ENCODE measurements at regions not wholly inside any gene's neighbourhood (a gene's known extent, or its start where the extent isn't known, plus 50 kb on each side); places are given as distances from the start of the nearest gene placed in this dataset.
"Not testable (repeated sequence)": the region's sequence is repeated elsewhere in the genome, so short reads cannot be mapped to it uniquely, and the experiment has no call there.

GRCh38 chr21:38625000-38625399 lies 126.7 kb upstream of the ERG start:
- no peak for DNase-seq
- TF ChIP-seq GATA1 (IDR thresholded peaks at IDR 0.05; ENCODE audit: low read depth, low read length) (no peak), POLR2A (IDR thresholded peaks at IDR 0.05; ENCODE audit: low read length) (no peak)

GRCh38 chr21:38626306-38626705 lies 128.0 kb upstream of the ERG start:
- TF ChIP-seq POLR2A (IDR thresholded peaks at IDR 0.05; ENCODE audit: low read length) (no peak), GATA1 (IDR thresholded peaks at IDR 0.05; ENCODE audit: low read depth, low read length) (no peak)
- DNase-seq = no peak

- TF ChIP-seq GATA1 (IDR thresholded peaks at IDR 0.05; ENCODE audit: low read depth, low read length) = no peak
- no peak for TF ChIP-seq POLR2A (IDR thresholded peaks at IDR 0.05; ENCODE audit: low read length)
- DNase-seq = no peak
Observed at GRCh38 chr21:38628349-38628748, 130.1 kb upstream of the ERG start.

GRCh38 chr21:38631206-38631605 lies 132.9 kb upstream of the ERG start:
- no peak for TF ChIP-seq GATA1 (IDR thresholded peaks at IDR 0.05; ENCODE audit: low read depth, low read length)
- no peak for TF ChIP-seq POLR2A (IDR thresholded peaks at IDR 0.05; ENCODE audit: low read length)
- DNase-seq = no peak

GRCh38 chr21:38631676-38632075 lies 133.4 kb upstream of the ERG start:
- DNase-seq = no peak
- TF ChIP-seq GATA1 (IDR thresholded peaks at IDR 0.05; ENCODE audit: low read depth, low read length) (no peak), POLR2A (IDR thresholded peaks at IDR 0.05; ENCODE audit: low read length) (no peak)

GRCh38 chr21:38637161-38637560 lies 138.9 kb upstream of the ERG start:
- no peak for TF ChIP-seq GATA1 (IDR thresholded peaks at IDR 0.05; ENCODE audit: low read depth, low read length)
- TF ChIP-seq POLR2A (IDR thresholded peaks at IDR 0.05; ENCODE audit: low read length) = no peak
- no peak for DNase-seq

GRCh38 chr21:38639571-38640354 lies 141.5 kb upstream of the ERG start:
- no peak for TF ChIP-seq POLR2A (IDR thresholded peaks at IDR 0.05; ENCODE audit: low read length)
- no peak for TF ChIP-seq GATA1 (IDR thresholded peaks at IDR 0.05; ENCODE audit: low read depth, low read length)
- DNase-seq = no peak

- DNase-seq = not testable (repeated sequence)
Observed at GRCh38 chr21:38640355-38640742, 142.1 kb upstream of the ERG start.

- TF ChIP-seq GATA1 (IDR thresholded peaks at IDR 0.05; ENCODE audit: low read depth, low read length) = no peak
Observed at GRCh38 chr21:38643404-38644023, 145.2 kb upstream of the ERG start.

GRCh38 chr21:38645282-38645681 lies 147.0 kb upstream of the ERG start:
- TF ChIP-seq POLR2A (IDR thresholded peaks at IDR 0.05; ENCODE audit: low read length) = no peak
- DNase-seq = no peak

More at GRCh38 chr21:38643404-38644023, 145.2 kb upstream of the ERG start:
- DNase-seq = no peak

GRCh38 chr21:38646213-38646837 lies 148.0 kb upstream of the ERG start:
- no peak for TF ChIP-seq POLR2A (IDR thresholded peaks at IDR 0.05; ENCODE audit: low read length)
- TF ChIP-seq GATA1 (IDR thresholded peaks at IDR 0.05; ENCODE audit: low read depth, low read length) = no peak
- DNase-seq = no peak

GRCh38 chr21:38649120-38649519 lies 150.8 kb upstream of the ERG start:
- DNase-seq = no peak
- no peak for TF ChIP-seq GATA1 (IDR thresholded peaks at IDR 0.05; ENCODE audit: low read depth, low read length)
- no peak for TF ChIP-seq POLR2A (IDR thresholded peaks at IDR 0.05; ENCODE audit: low read length)

- TF ChIP-seq GATA1 (IDR thresholded peaks at IDR 0.05; ENCODE audit: low read depth, low read length) = no peak
- no peak for TF ChIP-seq POLR2A (IDR thresholded peaks at IDR 0.05; ENCODE audit: low read length)
- no peak for DNase-seq
Observed at GRCh38 chr21:38651570-38651969, 153.3 kb upstream of the ERG start.

GRCh38 chr21:38652396-38652795 lies 153.3 kb upstream of the ETS2 start:
- DNase-seq = no peak
- TF ChIP-seq POLR2A (IDR thresholded peaks at IDR 0.05; ENCODE audit: low read length) = no peak
- TF ChIP-seq GATA1 (IDR thresholded peaks at IDR 0.05; ENCODE audit: low read depth, low read length) = no peak

- DNase-seq = no peak
- TF ChIP-seq POLR2A (IDR thresholded peaks at IDR 0.05; ENCODE audit: low read length) (no peak), GATA1 (IDR thresholded peaks at IDR 0.05; ENCODE audit: low read depth, low read length) (no peak)
Observed at GRCh38 chr21:38654580-38654979, 151.1 kb upstream of the ETS2 start.
